ENCODE measurements at regions not wholly inside any gene's neighbourhood (a gene's known extent, or its start where the extent isn't known, plus 50 kb on each side); places are given as distances from the start of the nearest gene placed in this dataset.
"Not testable (repeated sequence)": the region's sequence is repeated elsewhere in the genome, so short reads cannot be mapped to it uniquely, and the experiment has no call there.

DNA sequence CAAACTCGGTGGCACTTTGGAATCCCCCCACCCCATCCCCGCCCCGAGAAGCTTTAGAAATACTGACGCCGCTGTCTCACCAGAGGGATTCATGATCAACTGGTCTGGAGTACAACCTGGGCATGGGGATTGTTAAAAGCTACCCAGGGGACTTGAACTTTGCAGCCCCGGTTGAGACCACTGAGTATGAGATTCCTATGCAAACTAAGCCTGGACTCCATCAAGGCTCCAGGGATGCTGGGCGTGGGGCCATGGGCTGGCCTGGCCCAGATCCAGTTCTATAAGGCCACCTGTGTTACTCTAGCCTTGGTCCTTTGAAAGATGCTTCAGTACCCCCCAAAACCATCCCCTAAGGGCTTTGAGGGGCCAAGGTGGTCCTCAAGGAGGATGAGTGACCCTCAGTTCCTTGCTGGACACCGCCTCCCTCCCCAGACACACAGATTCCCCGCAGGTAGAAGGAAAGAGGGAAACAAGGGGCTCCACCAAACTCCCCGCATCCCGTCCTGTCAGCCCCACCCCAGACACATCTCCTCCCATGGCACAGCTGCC lies 68.5 kb downstream of the MRPL36 start:
- DNase-seq, result no peak

DNA sequence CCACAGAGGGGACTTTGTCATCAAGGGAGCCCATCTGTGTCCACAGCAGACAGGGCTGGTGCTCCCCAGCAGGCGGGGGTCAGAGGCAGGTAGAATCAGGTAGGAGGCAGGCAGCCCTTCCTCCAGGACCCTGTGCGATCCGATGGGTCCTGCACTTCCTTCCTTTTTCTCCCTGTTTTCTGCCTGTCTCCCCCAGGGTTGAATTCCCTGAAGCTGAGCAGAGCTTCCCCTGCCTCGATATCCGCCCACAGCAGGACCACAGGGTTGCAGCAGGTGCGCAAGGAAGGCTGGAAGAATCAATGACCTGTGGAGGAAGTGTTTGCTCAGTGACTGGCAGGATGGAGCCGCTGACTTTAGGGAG lies 69.2 kb downstream of the MRPL36 start:
- DNase-seq, result no peak

DNA sequence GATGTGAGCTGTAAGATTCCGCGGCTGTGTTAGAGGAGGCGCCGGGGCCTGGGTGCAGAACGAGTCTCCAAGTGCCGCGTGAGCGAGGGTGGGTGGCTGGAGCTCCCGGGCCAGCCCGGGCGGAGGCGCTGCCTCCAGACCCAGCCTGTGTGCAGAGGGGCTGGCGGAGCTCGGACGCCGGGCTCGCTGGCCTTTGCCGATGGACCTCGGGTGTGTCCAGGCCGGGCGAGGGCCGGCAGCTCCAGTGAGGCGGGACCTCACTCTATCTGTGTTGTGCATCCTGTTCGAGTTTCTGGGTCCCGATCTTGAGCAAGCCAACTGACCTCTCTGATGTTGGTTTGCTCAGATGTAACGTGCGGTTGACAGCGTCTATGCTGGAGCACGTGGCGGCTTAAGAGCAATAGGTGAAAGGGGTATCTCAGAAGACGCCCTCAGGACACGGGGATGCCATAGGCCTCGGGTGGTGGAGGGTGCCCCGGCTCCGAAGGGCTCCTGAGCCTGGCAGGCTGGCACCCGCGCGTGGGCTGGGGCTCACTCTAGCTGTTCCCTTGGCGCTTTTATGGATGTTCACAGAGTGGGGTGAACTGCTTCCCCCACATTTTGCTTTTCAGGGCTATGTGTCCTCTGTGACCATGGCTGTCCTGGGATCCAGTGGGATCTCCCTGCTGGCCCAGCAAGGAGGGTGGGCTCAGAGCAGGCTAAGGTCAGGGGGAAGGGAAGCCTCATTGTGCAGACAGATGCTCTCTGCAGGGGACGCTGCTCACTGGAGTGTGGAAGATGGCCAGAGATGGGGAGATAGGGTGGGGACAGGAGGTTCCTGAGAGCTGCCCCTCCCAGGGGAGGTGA lies 69.8 kb downstream of the MRPL36 start:
- no peak for DNase-seq

DNA sequence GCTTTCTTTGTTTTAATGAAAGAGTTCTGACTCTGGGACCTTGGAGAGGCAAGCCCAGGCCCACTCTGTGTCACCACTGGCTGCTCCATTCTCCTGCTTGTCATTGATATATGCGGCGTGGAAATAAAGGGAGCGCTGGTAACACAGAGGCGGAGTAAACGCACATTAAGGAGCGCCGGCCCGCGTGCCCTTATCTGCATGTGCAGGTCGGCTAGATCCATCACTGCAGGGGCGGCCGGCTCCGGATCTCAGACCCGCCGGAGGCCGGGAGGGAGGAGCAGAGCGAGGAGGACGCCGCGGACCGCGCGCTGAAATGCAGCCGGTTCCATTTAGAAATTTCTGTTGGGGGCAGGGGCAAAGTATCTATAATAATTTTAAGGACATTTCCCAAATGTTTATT lies 70.8 kb downstream of the MRPL36 start:
- DNase-seq, result no peak

DNA sequence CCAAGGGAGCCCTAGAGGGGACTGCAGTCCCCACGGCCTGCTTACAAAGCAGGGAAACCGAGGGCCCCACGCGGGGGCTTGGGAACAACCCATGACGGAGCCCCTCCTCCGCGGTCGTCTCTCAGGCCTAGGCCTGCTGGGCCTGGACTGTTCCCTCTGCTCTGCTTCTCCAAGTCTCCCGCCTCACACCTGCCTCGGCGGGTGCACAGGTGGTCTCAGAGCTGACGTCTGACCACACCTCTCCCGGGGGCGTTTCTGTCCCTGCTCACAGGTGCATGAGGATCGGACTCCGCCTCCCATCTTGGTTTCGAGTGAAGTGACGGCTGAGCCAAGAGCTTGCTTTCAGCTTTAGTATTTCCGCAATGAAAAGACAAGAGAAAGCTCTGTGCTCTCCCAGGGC lies 72.1 kb downstream of the MRPL36 start:
- no peak for DNase-seq

DNA sequence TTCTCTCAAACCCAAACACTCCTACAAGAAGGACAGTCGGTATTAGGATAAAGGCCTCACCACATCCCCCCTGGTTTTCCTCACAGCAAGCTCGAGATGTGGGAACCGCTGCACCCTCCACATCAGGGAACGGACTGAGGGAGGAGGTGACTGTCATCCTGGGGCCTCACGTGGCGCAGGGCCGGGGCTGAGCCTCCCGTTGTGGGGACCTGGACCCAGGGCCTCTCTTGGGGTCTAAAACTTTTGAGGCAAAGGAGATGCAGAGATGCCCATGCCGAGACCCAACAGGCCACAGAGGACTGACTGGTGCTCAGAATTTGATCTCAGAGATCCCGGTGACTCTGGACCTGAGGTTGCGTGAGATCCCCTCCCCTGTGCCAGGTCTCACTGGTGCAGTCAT lies 72.7 kb downstream of the MRPL36 start:
- no peak for DNase-seq

DNA sequence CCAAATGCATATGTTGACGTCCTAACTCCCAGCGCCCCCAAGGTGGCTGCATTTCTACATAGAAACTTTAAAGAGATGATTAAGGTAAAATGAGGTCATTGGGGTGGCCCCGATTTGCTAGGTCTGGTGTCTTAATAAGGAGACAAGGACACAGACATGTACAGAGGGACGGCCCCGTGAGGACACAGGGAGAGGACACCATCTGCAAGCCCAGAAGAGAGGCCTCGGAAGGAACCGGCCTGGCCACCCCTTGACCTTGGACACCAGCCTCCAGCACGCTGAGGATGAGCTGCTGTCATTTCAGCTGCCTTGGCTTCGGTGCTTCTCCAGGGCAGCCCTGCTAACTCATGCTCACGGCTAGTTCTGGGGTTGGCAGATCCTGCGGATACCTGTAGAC lies 73.2 kb downstream of the MRPL36 start:
- no peak for DNase-seq

DNA sequence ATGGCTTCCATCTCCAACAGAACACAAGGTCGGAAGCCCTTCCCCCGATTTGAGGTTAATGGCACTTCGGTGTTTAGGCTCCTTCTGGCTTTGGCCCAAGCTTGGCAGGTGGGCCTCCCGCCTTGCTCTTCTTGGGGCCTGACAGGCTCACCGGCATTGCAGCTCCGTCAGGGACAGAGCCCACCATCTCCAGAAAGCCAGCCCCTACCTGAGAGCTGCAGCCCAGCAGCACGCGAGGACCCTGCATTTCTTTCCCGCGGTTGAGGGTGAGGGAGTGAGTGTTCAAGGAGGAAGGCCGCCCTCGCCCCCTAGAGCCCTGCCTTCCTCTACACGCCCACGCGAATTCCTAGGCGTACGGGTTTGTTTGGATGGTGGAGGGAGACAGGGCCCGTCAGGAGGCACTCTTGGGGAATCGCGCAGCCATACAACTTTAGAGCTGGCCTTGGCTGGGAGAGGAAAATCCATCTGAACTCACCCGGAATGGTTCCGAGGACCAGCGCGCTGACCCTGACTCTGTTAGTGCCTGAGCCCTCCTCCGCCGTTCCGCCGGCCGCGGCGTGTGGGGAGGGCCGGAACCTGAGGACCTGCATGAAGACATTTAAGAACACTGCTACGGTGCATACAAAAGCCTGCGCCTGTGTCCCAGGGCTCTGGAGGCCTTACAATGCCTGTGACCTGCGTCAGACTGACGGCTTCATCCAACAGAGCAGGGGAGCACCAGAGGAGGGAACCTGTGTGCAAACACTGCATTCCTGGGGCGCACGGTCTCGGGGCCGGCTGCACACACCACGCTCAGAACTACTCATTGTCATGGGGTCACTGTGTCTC lies 73.8 kb downstream of the MRPL36 start:
- DNase-seq, result no peak

DNA sequence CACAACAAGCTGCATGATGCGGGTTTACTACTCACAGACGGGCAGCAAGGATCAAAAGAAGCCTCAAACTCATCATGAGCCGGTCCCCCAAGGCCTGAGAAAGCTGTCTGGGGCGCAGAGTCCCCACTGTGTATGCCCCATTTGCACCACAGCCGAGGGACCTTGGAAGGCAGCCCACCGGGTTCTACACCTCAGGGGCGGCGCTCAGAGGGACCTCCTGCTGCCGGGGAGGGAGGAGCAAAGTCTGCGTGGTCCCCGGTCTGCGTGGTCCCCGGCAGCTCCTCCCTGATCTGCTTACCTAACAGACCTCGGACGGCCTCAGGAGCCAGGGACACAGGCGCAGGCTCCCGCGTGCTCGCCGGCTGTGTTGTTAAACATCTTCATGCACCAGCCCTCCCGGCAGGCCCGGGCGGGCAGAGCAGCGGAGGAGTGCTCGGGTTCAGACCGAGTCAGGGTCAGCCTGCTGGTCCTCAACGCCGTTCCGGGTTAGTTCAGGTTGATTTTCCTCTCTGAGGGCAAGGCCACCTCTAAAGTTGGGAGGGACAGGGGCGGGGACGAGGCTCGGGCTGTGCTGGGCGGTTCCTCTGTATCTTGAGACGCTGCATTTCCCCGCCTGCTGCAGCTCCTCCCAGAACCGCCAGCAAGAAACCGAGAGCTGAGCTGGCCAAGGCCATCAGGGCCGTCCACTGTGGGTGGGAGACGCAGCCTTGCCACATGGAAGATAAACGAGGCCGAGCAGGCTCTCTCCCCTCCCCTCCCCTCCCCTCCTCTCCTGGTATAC lies 74.6 kb downstream of the MRPL36 start:
- DNase-seq, result no peak

DNA sequence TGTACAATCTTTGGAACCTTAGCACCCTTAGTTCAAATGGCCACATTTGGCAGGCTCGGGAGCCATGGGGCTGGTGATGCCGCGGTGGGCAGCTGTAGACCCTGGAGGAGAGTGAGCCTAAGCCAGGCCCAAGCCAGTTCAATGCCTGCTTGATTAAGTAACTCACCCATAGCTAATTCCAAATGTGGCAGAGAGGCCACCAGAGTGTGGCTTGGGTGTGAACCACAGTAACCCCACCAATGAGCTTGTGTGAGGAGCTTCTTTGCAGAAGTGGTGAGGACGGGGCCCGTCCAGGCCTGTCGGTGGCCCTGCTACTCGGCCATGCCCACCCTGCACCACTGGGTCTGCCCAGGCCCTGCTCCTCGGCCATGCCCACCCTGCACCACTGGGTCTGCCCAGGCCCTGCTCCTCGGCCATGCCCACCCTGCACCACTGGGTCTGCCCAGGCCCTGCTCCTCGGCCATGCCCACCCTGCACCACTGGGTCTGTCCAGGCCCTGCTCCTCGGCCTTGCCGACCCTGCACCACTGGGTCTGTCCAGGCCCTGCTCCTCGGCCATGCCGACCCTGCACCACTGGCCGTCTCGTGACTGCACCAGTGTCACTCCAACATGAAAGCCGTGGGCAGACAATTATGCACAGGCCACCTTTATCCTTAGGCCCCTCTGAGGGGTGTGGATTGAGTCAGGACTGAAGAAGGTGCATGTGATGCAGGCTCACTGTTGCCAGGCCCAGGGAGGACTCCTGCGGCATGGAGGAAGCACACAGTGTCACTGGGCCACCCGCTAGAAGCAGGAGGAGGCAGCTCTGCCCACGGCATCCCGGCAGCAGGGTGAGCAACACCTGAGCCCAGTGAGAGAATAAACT lies 75.4 kb downstream of the MRPL36 start:
- no peak for DNase-seq

DNA sequence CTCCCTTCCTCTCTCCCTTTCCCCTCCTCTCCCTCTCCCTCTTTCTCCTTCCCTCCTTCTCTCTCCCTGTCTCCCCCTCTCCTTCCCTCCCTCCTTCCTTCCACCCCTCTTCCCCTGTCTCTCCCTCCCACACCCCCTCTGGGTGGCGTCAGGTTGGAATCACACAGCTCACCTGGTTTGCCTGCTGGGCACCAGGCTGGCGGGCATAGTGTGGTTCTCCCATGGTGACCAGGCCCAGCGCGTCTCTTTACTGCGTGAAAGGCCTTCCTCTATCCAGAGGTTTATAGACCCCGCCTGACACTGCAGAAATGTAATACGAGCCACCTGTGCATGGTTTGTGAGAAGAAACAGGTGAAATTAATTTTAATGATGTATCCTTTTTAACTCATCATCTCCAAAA lies 76.2 kb downstream of the MRPL36 start:
- no peak for DNase-seq

DNA sequence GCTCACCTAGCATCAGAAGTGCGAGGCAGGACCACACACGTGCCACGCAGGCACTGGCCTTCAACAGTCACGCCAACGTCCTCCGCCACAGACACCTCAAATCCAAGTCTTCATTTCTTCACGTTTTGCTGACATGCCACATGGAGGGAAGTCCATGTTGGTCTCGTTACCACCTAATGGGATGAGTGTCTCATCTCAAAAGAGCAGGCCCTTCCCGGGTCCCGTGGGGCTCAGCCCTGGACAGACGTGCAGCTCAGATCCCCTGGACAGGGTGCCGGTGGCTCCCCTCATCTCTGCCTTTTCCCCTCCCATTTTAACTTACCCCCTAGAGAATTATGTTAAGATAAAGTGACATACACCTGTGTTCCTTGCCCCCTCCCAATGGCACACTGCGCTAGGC lies 76.8 kb downstream of the MRPL36 start:
- no peak for DNase-seq

DNA sequence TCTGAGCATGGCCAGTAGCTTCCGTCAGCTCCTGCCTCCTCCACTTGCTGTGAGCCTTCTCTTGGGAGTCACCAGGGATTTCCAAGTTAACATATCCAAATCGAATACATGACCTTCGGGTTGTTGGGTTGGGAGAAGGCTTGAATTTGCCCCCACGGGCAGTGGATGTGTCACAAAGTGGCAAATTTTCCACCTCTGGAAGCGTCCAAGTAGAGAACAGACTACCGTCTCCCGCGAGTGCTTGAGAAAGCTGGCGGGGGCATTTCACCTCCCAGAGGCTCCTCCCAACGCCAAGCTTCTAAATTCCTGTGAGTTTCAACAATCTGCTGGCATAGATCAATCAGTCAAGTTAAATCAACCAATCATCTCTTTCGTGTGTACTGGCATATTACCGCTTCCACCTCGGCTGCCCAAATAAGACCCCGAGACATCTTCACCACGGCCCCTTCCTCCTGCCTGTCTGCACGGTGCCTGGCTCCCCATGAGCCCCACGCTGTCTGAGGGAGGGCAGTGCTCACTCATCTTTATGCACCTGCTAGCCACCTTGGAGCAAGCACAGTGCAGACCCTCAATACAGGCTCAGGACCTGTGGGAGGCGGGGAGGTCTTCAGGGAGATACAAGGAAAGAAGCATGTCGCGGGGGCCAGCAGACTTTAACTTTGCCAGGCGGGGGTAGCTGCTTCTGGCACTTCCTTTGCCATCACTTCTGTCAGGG lies 79.1 kb downstream of the MRPL36 start:
- DNase-seq, result no peak

DNA sequence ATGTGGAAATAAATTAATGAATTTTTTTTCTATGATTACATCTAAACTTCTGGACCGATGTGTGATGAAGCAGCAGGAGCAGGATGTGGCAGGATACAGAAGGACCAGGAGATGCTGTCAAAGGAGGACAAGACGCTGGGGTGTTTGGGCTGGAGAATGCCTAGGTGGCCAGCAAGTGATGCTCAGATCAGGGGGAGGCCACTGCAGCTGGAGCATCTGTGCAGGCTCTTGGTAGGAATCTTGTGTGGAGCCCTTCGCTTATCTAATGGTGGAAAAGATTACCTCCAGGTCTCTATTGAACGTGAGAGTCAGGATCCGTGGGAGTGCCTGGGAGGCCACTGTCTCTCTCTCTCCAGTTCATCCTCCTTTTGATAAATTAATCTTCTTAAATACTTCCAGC lies 79.8 kb downstream of the MRPL36 start:
- no peak for DNase-seq

DNA sequence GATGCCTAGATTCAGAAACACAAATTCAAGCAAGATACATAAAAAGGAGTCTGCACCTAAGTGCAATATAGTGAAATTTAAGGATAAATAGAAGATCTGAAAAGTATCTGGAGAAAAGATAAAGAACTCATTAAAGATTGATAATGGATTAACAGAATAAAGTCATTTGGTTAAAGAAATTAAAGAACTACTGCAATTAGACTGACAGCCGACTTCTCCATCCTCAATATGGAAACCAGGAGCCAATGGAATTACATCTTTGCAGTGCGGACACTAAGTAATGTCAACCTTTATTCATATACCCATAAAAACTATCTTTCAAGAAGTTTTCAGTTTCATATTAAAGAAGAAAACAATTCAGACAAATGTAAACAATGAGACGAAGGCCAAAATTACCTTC lies 81.0 kb downstream of the MRPL36 start:
- no peak for DNase-seq

DNA sequence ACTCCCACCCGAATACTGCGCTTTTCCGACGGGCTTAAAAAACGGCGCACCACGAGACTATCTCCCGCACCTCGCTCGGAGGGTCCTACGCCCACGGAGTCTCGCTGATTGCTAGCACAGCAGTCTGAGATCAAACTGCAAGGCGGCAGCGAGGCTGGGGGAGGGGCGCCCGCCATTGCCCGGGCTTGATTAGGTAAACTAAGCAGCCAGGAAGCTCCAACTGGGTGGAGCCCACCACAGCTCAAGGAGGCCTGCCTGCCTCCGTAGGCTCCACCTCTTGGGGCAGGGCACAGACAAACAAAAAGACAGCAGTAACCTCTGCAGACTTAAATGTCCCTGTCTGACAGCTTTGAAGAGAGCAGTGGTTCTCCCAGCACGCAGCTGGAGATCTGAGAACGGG lies 89.5 kb downstream of the MRPL36 start:
- DNase-seq, result not testable (repeated sequence)

DNA sequence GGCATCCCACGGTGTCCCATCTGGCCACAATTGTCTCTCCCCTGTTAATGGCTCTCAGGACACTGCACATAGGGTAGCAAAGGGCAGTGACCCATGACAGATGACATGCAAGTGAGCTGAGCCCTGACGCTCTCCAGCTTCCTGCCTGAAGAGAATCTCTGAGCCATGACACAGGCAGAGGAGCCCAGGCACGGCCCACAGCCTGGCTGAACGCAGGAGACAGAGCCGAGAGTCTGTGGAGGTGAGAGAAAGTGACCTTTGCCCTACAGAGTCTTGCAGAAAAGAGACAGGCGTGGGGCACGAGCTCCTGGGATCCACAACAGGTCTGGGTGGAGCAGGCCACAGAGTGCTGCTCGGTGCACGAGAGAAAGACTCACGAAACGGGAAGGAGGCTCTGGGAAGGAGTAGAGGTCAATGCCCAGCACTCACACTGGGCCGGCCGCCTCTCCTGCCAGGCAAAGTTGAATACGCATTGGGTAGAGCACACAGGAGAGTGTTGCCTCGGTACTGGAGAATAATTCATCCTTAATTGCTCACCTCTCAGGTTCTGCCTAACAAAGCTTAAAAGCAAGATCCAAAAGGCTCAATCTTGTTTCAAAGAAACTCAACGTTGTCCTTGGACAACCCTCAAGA lies 90.3 kb downstream of the MRPL36 start:
- DNase-seq, result no peak

DNA sequence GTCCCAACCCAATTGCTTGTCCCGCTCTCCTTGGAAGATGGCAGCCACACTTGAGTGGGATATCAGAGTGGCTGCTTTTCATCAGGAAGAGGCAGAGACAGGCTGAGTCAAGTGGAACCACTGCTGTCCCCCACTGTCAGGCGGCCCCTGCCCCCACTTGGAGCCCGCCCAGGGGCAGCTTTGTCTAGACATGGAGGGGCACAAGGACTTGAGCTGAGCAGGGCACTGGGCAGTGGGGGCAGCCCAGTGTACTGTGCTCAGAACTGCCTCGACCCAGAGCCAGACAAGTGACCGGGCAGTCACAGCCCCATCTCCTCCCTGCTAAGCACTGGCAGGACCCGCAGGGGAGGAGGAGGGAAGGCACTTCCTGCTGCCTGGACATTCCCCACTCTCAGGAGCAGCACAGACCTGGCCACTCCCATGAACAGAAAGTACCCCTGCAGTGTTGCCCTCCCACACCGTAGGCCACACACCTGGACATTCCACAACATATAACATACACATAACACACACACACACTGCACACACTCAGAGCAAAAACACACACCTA lies 91.0 kb downstream of the MRPL36 start:
- DNase-seq, result no peak

DNA sequence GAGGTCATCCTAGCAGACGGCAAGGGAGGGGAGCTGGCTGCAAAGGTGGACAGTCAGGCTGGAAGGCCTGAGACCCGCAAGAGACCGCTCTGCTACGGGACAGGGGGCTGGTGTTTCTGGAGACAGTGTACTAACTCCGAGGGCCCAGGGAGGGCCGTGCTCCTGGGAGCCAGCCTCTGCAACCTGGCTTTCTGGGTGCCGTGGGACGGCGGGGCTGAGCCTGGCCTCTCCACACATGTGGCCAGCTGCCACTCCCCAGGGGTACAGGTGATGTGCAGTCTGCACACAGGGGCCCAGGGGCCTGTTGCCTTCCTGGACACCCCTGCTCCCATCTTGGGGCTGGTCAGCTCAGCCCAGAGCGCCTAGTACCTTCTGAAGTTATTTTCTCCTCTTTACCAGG lies 92.2 kb downstream of the MRPL36 start:
- DNase-seq, result no peak

DNA sequence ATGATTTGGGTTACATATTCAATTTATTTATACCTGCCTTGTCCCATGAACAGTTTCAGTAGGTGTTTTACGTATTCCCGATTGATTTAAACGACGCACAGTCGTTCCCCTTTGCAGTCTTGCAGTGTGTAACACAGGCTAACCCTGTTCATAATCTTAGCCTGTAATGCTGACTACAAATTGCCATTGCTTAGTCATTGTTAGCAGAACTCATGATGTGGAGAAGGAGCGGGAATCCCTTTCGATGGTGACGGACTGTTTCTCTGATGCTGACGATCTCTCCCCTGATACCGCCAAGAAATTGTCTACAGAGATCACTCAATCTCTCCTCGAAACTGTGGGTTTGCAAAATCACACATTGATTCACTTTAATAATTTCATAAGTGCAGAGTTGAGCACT lies 93.2 kb downstream of the MRPL36 start:
- no peak for DNase-seq

DNA sequence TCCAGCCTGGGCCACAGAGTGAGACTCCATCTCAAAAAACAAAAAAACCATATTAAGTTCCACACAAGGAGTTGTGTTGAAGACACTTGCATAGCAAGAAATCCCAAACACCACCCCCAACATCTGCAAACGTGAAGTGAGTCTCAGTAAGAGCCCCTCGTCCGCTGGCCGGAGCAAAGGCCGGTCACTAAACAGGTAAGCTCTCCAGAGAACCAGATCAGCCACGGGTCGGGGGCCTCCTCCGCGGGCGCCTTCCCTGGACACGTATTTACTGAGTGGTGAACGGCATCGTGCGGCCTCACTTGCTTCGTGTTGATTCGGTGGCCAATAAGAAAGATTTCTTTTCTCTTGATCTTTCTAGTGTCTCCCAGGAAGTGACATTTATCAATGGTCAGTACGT lies 93.6 kb downstream of the MRPL36 start:
- DNase-seq, result no peak

All from NCI-H510A (cell line).